HepG2 (cell line): ENCODE measurements at regions not wholly inside any gene's neighbourhood (a gene's known extent, or its start where the extent isn't known, plus 50 kb on each side); places are given as distances from the start of the nearest gene placed in this dataset.
"Not testable (repeated sequence)": the region's sequence is repeated elsewhere in the genome, so short reads cannot be mapped to it uniquely, and the experiment has no call there.

ENCODE experiments used
- ATAC-seq: fragments of 200-7000 bp; cut with Tn5 transposase; 3 replicates; pipeline ENCODE4 v1.9.1; 2020; ENCODE audit warnings: mild to moderate bottlenecking, moderate library complexity
- BruUV-seq: library from RNA; stranded (reverse); fragments of 400-500 nt; replicated peaks from 2 replicates; lab custom pipeline; 2021; lab: Mats Ljungman, UMichigan
- CTCF ChIA-PET: fragments of 300-600 bp; formaldehyde crosslinking; extraction: SDS; loops from one replicate; lab custom pipeline; 2021; ENCODE audit warnings: low total read pairs, inconsistent platforms, low intra/inter-chr PET ratio; lab: Yijun Ruan, JAX
- POLR2A ChIA-PET: fragments of 350-600 bp; sonication (Branson Sonifier 250); formaldehyde crosslinking; loops from one replicate; lab custom pipeline; 2020; ENCODE audit warnings: antibody characterized with exemption, inconsistent platforms; lab: Yijun Ruan, JAX
- DNase-seq: peaks from one replicate; pipeline ENCODE4 v3.0.0-alpha.2; 2015; ENCODE audit warnings: low spot score
- FAIRE-seq: peaks from 3 replicates; lab custom pipeline; 2011; peaks lifted over from hg19 to GRCh38; lab: Jason Lieb, UNC
- H2AFZ ChIP-seq: one replicate; pipeline ENCODE4 v1.6.1; 2011; ENCODE audit warnings: low read length, inconsistent platforms
- H3K27ac ChIP-seq: fragments of 300-600 bp; 3 replicates; pipeline ENCODE4 v1.8.0; 2011; ENCODE audit warnings: mixed run types, mild to moderate bottlenecking, mixed read lengths, low read length, inconsistent platforms; ENCODE audit not compliant: insufficient read depth; ENCODE audit errors: extremely low read length
- H3K27me3 ChIP-seq, 2 experiments: fragments of 200-600 bp in 1 of 2; 2 replicates in 1 of 2; 3 replicates in 1 of 2; pipeline versions ENCODE4 v1.6.0 to v1.8.0; 2011; ENCODE audit warnings: low read length in 2 of 2, mild to moderate bottlenecking in 2 of 2, moderate library complexity in 2 of 2, inconsistent platforms in 1 of 2; ENCODE audit not compliant: insufficient read depth in 2 of 2, control insufficient read depth in 1 of 2
- H3K36me3 ChIP-seq, 2 experiments: fragments of 200-600 bp in 1 of 2; replicated peaks in 1 of 2; 2 replicates in 1 of 2; 3 replicates in 1 of 2; pipeline versions ENCODE4 v1.5.1 to v1.8.0; 2011; ENCODE audit warnings: low read length in 2 of 2, inconsistent platforms in 1 of 2; ENCODE audit not compliant: insufficient read depth in 2 of 2, control insufficient read depth in 1 of 2
- H3K4me1 ChIP-seq: 2 replicates; pipeline ENCODE4 v1.5.1; 2012; ENCODE audit warnings: low read length, inconsistent platforms; ENCODE audit not compliant: insufficient read depth
- H3K4me2 ChIP-seq: 2 replicates; pipeline ENCODE4 v1.6.0; 2011; ENCODE audit warnings: low read depth, low read length, inconsistent platforms
- H3K4me3 ChIP-seq, 3 experiments: fragments of 200-600 bp in 1 of 3; sonication (generic), shearing (Covaris generic) in 1 of 3; replicated peaks in 1 of 3; 2 replicates each; pipeline ENCODE4 v1.5.1; 2011 to 2016; ENCODE audit warnings: low read length in 3 of 3, inconsistent platforms in 2 of 3, low read depth in 2 of 3, mild to moderate bottlenecking in 2 of 3, control low read depth in 1 of 3, mixed read lengths in 1 of 3; ENCODE audit not compliant: insufficient read depth in 1 of 3
- H3K79me2 ChIP-seq: one replicate; pipeline ENCODE4 v1.6.1; 2011; ENCODE audit warnings: low read length, inconsistent platforms; ENCODE audit not compliant: insufficient read depth
- H3K9ac ChIP-seq: 2 replicates; pipeline ENCODE4 v1.6.0; 2011; ENCODE audit warnings: mild to moderate bottlenecking, low read depth, low read length, inconsistent platforms; ENCODE audit not compliant: insufficient read depth
- H3K9me3 ChIP-seq: 2 replicates; pipeline ENCODE4 v1.5.1; 2012; ENCODE audit warnings: mild to moderate bottlenecking, low read length
- H4K20me1 ChIP-seq: 2 replicates; pipeline ENCODE4 v1.6.0; 2011; ENCODE audit warnings: inconsistent platforms, mild to moderate bottlenecking, low read length, moderate library complexity; ENCODE audit not compliant: insufficient read depth
- ATF7 ChIP-seq, 2 experiments: fragments of 450-650 bp in 1 of 2; sonication (generic) in 1 of 2; formaldehyde crosslinking in 1 of 2; IDR thresholded peaks; 2 replicates each; pipeline versions ENCODE4 v1.4.0 to v1.6.1; 2016 to 2020; ENCODE audit warnings: antibody characterized with exemption in 1 of 2, mild to moderate bottlenecking in 1 of 2, missing genetic modification reagents in 1 of 2
- CREB1 ChIP-seq, 2 experiments: fragments of 450-650 bp in 1 of 2; IDR thresholded peaks; 2 replicates each; pipeline ENCODE4 v1.6.1; 2016 to 2017; ENCODE audit warnings: control low read depth in 1 of 2, mild to moderate bottlenecking in 1 of 2, missing compliant biosample characterization in 1 of 2, missing genetic modification characterization in 1 of 2
- FOSL1 ChIP-seq: sonication (generic); formaldehyde crosslinking; IDR thresholded peaks from 2 replicates; pipeline ENCODE4 v1.9.0; 2021; ENCODE audit warnings: missing genetic modification reagents, borderline replicate concordance
- ISX ChIP-seq: sonication (generic); formaldehyde crosslinking; conservative IDR thresholded peaks from 2 replicates; pipeline ENCODE4 v1.5.0; 2020; ENCODE audit warnings: missing genetic modification reagents
- NR2F2 ChIP-seq: IDR thresholded peaks from 2 replicates; pipeline ENCODE4 v1.6.1; 2012; ENCODE audit warnings: low read depth, inconsistent platforms, borderline replicate concordance
- ZNF430 ChIP-seq: sonication (generic); formaldehyde crosslinking; IDR thresholded peaks from 2 replicates; pipeline ENCODE4 v1.9.0; 2021; ENCODE audit warnings: mild to moderate bottlenecking, missing genetic modification reagents
- ZNF512 ChIP-seq: sonication (generic); formaldehyde crosslinking; IDR thresholded peaks from 2 replicates; pipeline ENCODE4 v1.4.0; 2020; ENCODE audit warnings: mild to moderate bottlenecking, missing genetic modification reagents
- ZNF83 ChIP-seq: sonication (generic); formaldehyde crosslinking; IDR thresholded peaks from 2 replicates; pipeline ENCODE4 v1.4.0; 2020; ENCODE audit warnings: missing genetic modification reagents, mild to moderate bottlenecking, borderline replicate concordance
- ZNF891 ChIP-seq: sonication (generic); formaldehyde crosslinking; IDR thresholded peaks from 2 replicates; pipeline ENCODE4 v1.5.0; 2020; ENCODE audit warnings: mild to moderate bottlenecking, missing genetic modification reagents
- WGBS: methylation state at CpG from one replicate; pipeline ENCODE4 v1.1.6; 2017; ENCODE audit warnings: low lambda C conversion rate; 5-methylcytosine and 5-hydroxymethylcytosine counted together
- in situ Hi-C: cut with HindIII; loops from 2 replicates; pipeline ENCODE4 v1.10.0; 2017; ENCODE audit warnings: low pct_unique_long_range_greater_than_20kb; ENCODE audit not compliant: extremely low pct_ligation_motif_present
- intact Hi-C: fragments of 100-400 bp; cut with micrococcal nuclease; formaldehyde crosslinking; loops from one replicate; pipeline ENCODE4 v1.10.0; 2022; ENCODE audit not compliant: unreplicated experiment
- TF ChIP-seq, protein P1 (sequence below): sonication (generic); formaldehyde crosslinking; IDR thresholded peaks from 2 replicates; pipeline ENCODE4 v1.5.1; 2020; ENCODE audit warnings: mild to moderate bottlenecking, missing genetic modification reagents, borderline replicate concordance

GRCh38 chr13:22927845-22928244, 252.9 kb upstream of the SGCG start:
- H3K9me3 ChIP-seq; H2AFZ ChIP-seq; H3K4me1 ChIP-seq; H4K20me1 ChIP-seq; in situ Hi-C loops; H3K27ac ChIP-seq; H3K27me3 ChIP-seq; H3K4me3 ChIP-seq; BruUV-seq; intact Hi-C loops; FAIRE-seq; H3K9ac ChIP-seq; H3K4me2 ChIP-seq; H3K36me3 ChIP-seq; POLR2A ChIA-PET; DNase-seq; ATAC-seq; H3K79me2 ChIP-seq; CTCF ChIA-PET; TF ChIP-seq CREB1, ATF7 (CRISPR knock-in tag; IDR thresholded peaks at IDR 0.05): not testable (repeated sequence)
- WGBS = 22% methylated on average over 3 of the region's 4 CpGs
- TF ChIP-seq CREB1 (IDR thresholded peaks at IDR 0.05) = peak; percentile 67
- peak; percentile 84 for TF ChIP-seq ATF7 (IDR thresholded peaks at IDR 0.05)

GRCh38 chr13:22929381-22930126, 251.2 kb upstream of the SGCG start:
- H3K4me1 ChIP-seq = no peaks in the 10 kb centered on the region
- DNase-seq (no peak), FAIRE-seq (no peak)
- TF ChIP-seq FOSL1 (CRISPR knock-in tag) (no peak), ZNF83 (CRISPR knock-in tag) (no peak), ISX (no peak), NR2F2 (no peak), ZNF891 (CRISPR knock-in tag) (no peak), ZNF430 (CRISPR knock-in tag) (no peak), ZNF512 (CRISPR knock-in tag) (no peak)
- TF ChIP-seq, protein P1, sequence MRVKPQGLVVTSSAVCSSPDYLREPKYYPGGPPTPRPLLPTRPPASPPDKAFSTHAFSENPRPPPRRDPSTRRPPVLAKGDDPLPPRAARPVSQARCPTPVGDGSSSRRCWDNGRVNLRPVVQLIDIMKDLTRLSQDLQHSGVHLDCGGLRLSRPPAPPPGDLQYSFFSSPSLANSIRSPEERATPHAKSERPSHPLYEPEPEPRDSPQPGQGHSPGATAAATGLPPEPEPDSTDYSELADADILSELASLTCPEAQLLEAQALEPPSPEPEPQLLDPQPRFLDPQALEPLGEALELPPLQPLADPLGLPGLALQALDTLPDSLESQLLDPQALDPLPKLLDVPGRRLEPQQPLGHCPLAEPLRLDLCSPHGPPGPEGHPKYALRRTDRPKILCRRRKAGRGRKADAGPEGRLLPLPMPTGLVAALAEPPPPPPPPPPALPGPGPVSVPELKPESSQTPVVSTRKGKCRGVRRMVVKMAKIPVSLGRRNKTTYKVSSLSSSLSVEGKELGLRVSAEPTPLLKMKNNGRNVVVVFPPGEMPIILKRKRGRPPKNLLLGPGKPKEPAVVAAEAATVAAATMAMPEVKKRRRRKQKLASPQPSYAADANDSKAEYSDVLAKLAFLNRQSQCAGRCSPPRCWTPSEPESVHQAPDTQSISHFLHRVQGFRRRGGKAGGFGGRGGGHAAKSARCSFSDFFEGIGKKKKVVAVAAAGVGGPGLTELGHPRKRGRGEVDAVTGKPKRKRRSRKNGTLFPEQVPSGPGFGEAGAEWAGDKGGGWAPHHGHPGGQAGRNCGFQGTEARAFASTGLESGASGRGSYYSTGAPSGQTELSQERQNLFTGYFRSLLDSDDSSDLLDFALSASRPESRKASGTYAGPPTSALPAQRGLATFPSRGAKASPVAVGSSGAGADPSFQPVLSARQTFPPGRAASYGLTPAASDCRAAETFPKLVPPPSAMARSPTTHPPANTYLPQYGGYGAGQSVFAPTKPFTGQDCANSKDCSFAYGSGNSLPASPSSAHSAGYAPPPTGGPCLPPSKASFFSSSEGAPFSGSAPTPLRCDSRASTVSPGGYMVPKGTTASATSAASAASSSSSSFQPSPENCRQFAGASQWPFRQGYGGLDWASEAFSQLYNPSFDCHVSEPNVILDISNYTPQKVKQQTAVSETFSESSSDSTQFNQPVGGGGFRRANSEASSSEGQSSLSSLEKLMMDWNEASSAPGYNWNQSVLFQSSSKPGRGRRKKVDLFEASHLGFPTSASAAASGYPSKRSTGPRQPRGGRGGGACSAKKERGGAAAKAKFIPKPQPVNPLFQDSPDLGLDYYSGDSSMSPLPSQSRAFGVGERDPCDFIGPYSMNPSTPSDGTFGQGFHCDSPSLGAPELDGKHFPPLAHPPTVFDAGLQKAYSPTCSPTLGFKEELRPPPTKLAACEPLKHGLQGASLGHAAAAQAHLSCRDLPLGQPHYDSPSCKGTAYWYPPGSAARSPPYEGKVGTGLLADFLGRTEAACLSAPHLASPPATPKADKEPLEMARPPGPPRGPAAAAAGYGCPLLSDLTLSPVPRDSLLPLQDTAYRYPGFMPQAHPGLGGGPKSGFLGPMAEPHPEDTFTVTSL (CRISPR knock-in tag) = no peak

More at GRCh38 chr13:22929381-22930126, 251.2 kb upstream of the SGCG start:
- Histone ChIP-seq H3K4me2 (no peak overlapping the region), H3K27ac (no peak overlapping the region), H3K9ac (no peak overlapping the region), H3K36me3 (no peaks in the 10 kb centered on the region), H3K79me2 (no peaks in the 10 kb centered on the region), H3K27me3 (no peaks in the 10 kb centered on the region), H3K4me3 (no peak overlapping the region), H4K20me1 (no peaks in the 10 kb centered on the region), H2AFZ (no peak overlapping the region), H3K9me3 (no peaks in the 10 kb centered on the region)
- intact Hi-C loops = loop anchor here (10.0 kb wide), 1 partner anchor 1425 kb away; no protein-coding TSS in a partner anchor
- ATAC-seq = no peak
- ChIA-PET POLR2A (no interaction called here), CTCF (no interaction called here)
- 7% methylated on average over 7 of the region's 7 CpGs for WGBS
- in situ Hi-C loops = loop anchor here (10.0 kb wide), 1 partner anchor 1425 kb away; no protein-coding TSS in a partner anchor
- BruUV-seq = no TSS peak
